Right renal cortex interstitium (tissue), 3 donors: ENCODE measurements at regions not wholly inside any gene's neighbourhood (a gene's known extent, or its start where the extent isn't known, plus 50 kb on each side); places are given as distances from the start of the nearest gene placed in this dataset.
"Not testable (repeated sequence)": the region's sequence is repeated elsewhere in the genome, so short reads cannot be mapped to it uniquely, and the experiment has no call there.

Experiments
- DNase-seq, 3 donors: peaks; one replicate each; pipeline ENCODE4 v3.0.0-alpha.2; 2013; ENCODE audit warnings: low read depth in 3 of 3, low spot score in 2 of 3

- not testable (repeated sequence) for DNase-seq
Measured at GRCh38 chr17:445839-446238, 93.2 kb upstream of the RPH3AL start, which contains the start of gene RFLNB. RFLNB (minus strand) TSS chr17:445939.

- DNase-seq = no peak
Measured at GRCh38 chr17:444879-445454, 92.4 kb upstream of the RPH3AL start.

- DNase-seq = no peak
Measured at GRCh38 chr17:443109-443508, 90.5 kb upstream of the RPH3AL start.

GRCh38 chr17:441155-441950, 88.7 kb upstream of the RPH3AL start:
- DNase-seq = no peak

- no peak for DNase-seq
Measured at GRCh38 chr17:438191-438590, 85.6 kb upstream of the RPH3AL start.

- no peak for DNase-seq
Measured at GRCh38 chr17:437545-437944, 84.9 kb upstream of the RPH3AL start.

- DNase-seq = no peak
Measured at GRCh38 chr17:436571-436970, 84.0 kb upstream of the RPH3AL start.

- DNase-seq = not testable (repeated sequence)
Measured at GRCh38 chr17:432471-432870, 79.9 kb upstream of the RPH3AL start.

GRCh38 chr17:431494-431893, 78.9 kb upstream of the RPH3AL start:
- DNase-seq = no peak

GRCh38 chr17:429589-429988, 77.0 kb upstream of the RPH3AL start:
- DNase-seq = no peak

- no peak for DNase-seq
Measured at GRCh38 chr17:428414-428813, 75.8 kb upstream of the RPH3AL start.

GRCh38 chr17:427891-428290, 75.3 kb upstream of the RPH3AL start:
- DNase-seq = no peak

GRCh38 chr17:427327-427726, 74.7 kb upstream of the RPH3AL start:
- DNase-seq = no peak

GRCh38 chr17:422196-422930, 69.8 kb upstream of the RPH3AL start:
- DNase-seq = no peak

GRCh38 chr17:420479-421175, 68.0 kb upstream of the RPH3AL start:
- DNase-seq = no peak

GRCh38 chr17:419073-419735, 66.6 kb upstream of the RPH3AL start:
- DNase-seq = no peak

- no peak for DNase-seq
Measured at GRCh38 chr17:418421-418751, 65.8 kb upstream of the RPH3AL start.

GRCh38 chr17:417691-418420, 65.2 kb upstream of the RPH3AL start:
- DNase-seq = no peak

- DNase-seq = no peak
Measured at GRCh38 chr17:416293-417206, 63.9 kb upstream of the RPH3AL start.
